Kidney (tissue), 13 donors: ENCODE measurements at regions not wholly inside any gene's neighbourhood (a gene's known extent, or its start where the extent isn't known, plus 50 kb on each side); places are given as distances from the start of the nearest gene placed in this dataset.

Experiments used
- DNase-seq, 5 donors: peaks; one replicate each; pipeline ENCODE4 v3.0.0-alpha.2; 2013 to 2020
- FAIRE-seq: peaks from 2 replicates; lab custom pipeline; 2012; peaks lifted over from hg19 to GRCh38; lab: Jason Lieb, UNC
- H3K27ac ChIP-seq, 2 donors: one replicate each; pipeline ENCODE4 v1.7.0; 2013; ENCODE audit warnings: low read depth in 2 of 2, low read length in 2 of 2, inconsistent platforms in 1 of 2
- H3K27me3 ChIP-seq: one replicate; pipeline ENCODE4 v1.7.1; 2013; ENCODE audit warnings: low read length, inconsistent platforms; ENCODE audit not compliant: control insufficient read depth, insufficient read depth
- H3K36me3 ChIP-seq, 3 donors: one replicate each; pipeline versions ENCODE4 v1.7.0 to v1.7.1; 2013; ENCODE audit warnings: low read length in 3 of 3, control low read depth in 1 of 3, inconsistent platforms in 1 of 3; ENCODE audit not compliant: insufficient read depth in 3 of 3, control insufficient read depth in 2 of 3
- H3K4me1 ChIP-seq, 3 donors: one replicate each; pipeline versions ENCODE4 v1.7.0 to v1.7.1; 2013; ENCODE audit warnings: low read length in 3 of 3, inconsistent platforms in 1 of 3, low read depth in 1 of 3; ENCODE audit not compliant: control insufficient read depth in 2 of 3, insufficient read depth in 2 of 3
- H3K4me3 ChIP-seq, 3 donors: one replicate each; pipeline versions ENCODE4 v1.7.0 to v1.8.1; 2013; ENCODE audit warnings: low read length in 3 of 3, control low read depth in 1 of 3, inconsistent platforms in 1 of 3
- H3K9ac ChIP-seq, 3 donors: one replicate each; pipeline versions ENCODE4 v1.7.0 to v1.7.1; 2013; ENCODE audit warnings: low read length in 3 of 3, control low read depth in 1 of 3, inconsistent platforms in 1 of 3
- H3K9me3 ChIP-seq, 3 donors: one replicate each; pipeline versions ENCODE4 v1.7.0 to v1.7.1; 2013; ENCODE audit warnings: low read length in 3 of 3, control low read depth in 1 of 3, inconsistent platforms in 1 of 3; ENCODE audit not compliant: control insufficient read depth in 2 of 3, insufficient read depth in 1 of 3
- intact Hi-C: fragments of 100-400 bp; cut with DNase I; formaldehyde crosslinking; loops from one replicate; pipeline ENCODE4 v1.11.1; 2022
- TF ChIP-seq, protein P1 (sequence below): IDR thresholded peaks from 3 replicates; pipeline ENCODE4 v1.5.1; 2012; ENCODE audit warnings: mild to moderate bottlenecking, moderate library complexity, borderline replicate concordance; ENCODE audit not compliant: insufficient read depth; ENCODE audit errors: extremely low read depth
- donor health status: control.
- donor health status: control.
- donor health status: control.
- donor health status: control.
- donor health status: control.
- donor health status: DM: yes; HTN: yes; CAD: no.
- donor health status: Normal renal cell carcinoma (clear cell type).

DNA sequence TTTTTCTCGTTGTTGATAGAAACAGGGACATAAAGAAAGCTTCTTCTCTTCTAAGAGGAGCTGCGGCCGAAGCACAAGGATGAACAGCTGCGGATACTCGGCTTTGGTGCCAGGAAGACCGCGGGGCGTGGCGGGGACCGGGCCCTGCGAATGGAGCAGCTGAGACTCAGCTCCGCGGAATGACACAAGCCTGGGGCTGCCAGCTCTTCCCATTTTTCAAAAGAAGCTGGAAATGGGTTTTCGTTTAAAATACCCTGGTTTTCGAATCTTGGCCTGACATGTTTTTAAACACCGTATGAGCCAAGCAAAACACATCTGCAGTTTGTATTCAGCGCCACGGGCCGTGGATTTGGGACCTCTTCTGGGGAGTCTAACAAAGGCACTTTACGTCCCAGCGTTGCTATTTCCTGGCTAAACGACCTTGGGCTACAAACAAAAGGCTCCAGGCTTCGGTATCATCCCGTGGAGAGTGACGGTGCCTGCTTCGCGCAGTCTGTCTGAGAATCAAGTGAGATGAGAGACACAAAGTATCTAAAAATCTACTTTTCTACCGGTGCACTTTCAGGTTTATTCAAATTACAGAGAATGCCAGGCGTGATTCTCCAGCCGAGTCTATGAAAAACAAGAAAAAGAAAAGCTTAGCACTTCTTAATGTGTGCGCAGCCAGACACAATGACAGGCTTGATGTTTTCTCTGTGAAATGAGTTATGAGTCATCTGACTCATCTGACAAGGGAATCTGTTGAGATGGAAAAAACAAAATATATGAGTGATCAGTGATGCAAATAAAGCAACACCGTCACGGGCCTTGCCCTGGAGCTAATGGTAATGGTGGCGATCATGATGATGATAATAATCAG, 114.0 kb upstream of the TMEM132D start:
- no peak for FAIRE-seq
- no peak overlapping the region for H3K9ac ChIP-seq
- no peaks in the 10 kb centered on the region for H3K9me3 ChIP-seq
- no peak overlapping the region for H3K27ac ChIP-seq
- TF ChIP-seq, protein P1, sequence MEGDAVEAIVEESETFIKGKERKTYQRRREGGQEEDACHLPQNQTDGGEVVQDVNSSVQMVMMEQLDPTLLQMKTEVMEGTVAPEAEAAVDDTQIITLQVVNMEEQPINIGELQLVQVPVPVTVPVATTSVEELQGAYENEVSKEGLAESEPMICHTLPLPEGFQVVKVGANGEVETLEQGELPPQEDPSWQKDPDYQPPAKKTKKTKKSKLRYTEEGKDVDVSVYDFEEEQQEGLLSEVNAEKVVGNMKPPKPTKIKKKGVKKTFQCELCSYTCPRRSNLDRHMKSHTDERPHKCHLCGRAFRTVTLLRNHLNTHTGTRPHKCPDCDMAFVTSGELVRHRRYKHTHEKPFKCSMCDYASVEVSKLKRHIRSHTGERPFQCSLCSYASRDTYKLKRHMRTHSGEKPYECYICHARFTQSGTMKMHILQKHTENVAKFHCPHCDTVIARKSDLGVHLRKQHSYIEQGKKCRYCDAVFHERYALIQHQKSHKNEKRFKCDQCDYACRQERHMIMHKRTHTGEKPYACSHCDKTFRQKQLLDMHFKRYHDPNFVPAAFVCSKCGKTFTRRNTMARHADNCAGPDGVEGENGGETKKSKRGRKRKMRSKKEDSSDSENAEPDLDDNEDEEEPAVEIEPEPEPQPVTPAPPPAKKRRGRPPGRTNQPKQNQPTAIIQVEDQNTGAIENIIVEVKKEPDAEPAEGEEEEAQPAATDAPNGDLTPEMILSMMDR = no peak
- intact Hi-C loops = no loop called here
- H3K36me3 ChIP-seq = no peaks in the 10 kb centered on the region
- peak in 1 of 5 donors; percentile 41 for DNase-seq
- peak overlapping the region in 1 of 3 donors; percentile 6 for H3K4me3 ChIP-seq
- no peaks in the 10 kb centered on the region for H3K4me1 ChIP-seq
- H3K27me3 ChIP-seq = peaks cover 4% of the 10 kb centered on the region

DNA sequence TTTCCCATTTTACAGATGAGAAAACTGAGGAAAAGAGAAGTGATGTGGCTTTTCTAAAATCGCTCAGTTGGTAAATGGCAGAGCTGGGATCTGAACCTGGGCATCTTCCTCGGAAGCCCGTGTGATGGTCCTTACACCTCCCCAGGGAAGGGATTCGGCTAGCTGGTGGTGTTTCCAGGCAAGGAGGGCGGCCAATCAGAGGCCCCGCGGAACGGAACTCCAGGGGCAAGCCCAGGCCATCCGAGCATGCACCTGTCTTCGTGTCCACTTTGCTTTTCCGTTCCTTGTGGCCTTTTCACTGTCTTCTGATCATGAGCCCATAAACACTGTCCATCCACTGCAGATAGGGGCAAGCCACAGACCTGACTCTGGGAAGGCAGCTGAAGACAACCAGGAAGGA, 114.8 kb upstream of the TMEM132D start:
- Histone ChIP-seq H3K4me1 (no peaks in the 10 kb centered on the region), H3K27ac (no peak overlapping the region), H3K27me3 (peaks cover 2% of the 10 kb centered on the region), H3K4me3 (no peak overlapping the region), H3K36me3 (no peaks in the 10 kb centered on the region), H3K9ac (no peak overlapping the region), H3K9me3 (no peaks in the 10 kb centered on the region)
- intact Hi-C loops = no loop called here
- DNase-seq = no peak
- FAIRE-seq = no peak
- TF ChIP-seq, protein P1 = no peak

DNA sequence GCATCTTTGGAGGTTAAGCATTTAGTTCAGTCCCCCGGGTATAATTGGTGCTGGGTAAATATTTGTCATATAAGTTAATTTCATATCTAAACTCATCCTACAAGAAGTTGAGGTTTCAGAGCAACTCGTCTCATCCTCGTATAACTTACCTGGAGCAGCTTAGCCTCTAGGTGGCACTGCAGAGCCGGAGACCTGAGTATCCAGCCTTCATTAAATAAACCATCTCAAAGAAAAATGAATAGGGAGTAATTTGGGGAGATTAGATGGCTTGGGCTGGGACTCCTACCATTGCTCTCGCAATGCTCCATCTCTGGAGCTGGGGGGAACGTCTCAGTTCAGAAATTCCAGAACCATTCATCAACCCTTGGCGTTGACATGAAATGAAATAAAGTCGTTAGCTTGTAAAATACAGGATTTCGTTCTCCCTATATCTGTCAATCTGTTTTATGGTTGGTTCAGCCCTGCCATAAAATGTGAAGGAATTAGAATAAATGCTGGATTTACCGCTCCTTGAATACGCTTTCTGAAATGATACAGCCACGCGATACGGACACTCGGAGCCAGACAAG, 122.9 kb upstream of the TMEM132D start:
- H3K9me3 ChIP-seq = no peaks in the 10 kb centered on the region
- TF ChIP-seq, protein P1 = peak; percentile 60
- intact Hi-C loops = no loop called here
- peaks cover 2% of the 10 kb centered on the region for H3K27me3 ChIP-seq
- H3K9ac ChIP-seq = no peak overlapping the region
- no peaks in the 10 kb centered on the region for H3K36me3 ChIP-seq
- DNase-seq (peak in 3 of 5 donors; percentile 38 to 72 (median 62)), FAIRE-seq (no peak)
- H3K27ac ChIP-seq = no peak overlapping the region
- no peak overlapping the region for H3K4me3 ChIP-seq
- H3K4me1 ChIP-seq = no peaks in the 10 kb centered on the region
